ENCODE measurements at regions not wholly inside any gene's neighbourhood (a gene's known extent, or its start where the extent isn't known, plus 50 kb on each side); places are given as distances from the start of the nearest gene placed in this dataset.
"Not testable (repeated sequence)": the region's sequence is repeated elsewhere in the genome, so short reads cannot be mapped to it uniquely, and the experiment has no call there.

- no peak for DNase-seq
Observed at GRCh38 chr12:125841332-125841731, 776.1 kb downstream of the AACS start.

- no peak for DNase-seq
Observed at GRCh38 chr12:125852116-125852515, 786.9 kb downstream of the AACS start.

GRCh38 chr12:125852679-125853078 is 787.4 kb downstream of the AACS start:
- DNase-seq = no peak

GRCh38 chr12:125853670-125854069 is 788.4 kb downstream of the AACS start:
- DNase-seq = no peak

- no peak for DNase-seq
Observed at GRCh38 chr12:125856366-125856765, 791.1 kb downstream of the AACS start.

- no peak for DNase-seq
Observed at GRCh38 chr12:125856896-125857295, 791.7 kb downstream of the AACS start.

GRCh38 chr12:125860672-125861288 is 795.5 kb downstream of the AACS start:
- DNase-seq = no peak

GRCh38 chr12:125861299-125862281 is 796.4 kb downstream of the AACS start:
- DNase-seq = no peak

GRCh38 chr12:125865236-125865635 is 800.0 kb downstream of the AACS start:
- not testable (repeated sequence) for DNase-seq

GRCh38 chr12:125871811-125872594 is 806.8 kb downstream of the AACS start:
- DNase-seq = no peak

GRCh38 chr12:125873016-125873415 is 807.8 kb downstream of the AACS start:
- no peak for DNase-seq

- DNase-seq = no peak
Observed at GRCh38 chr12:125878483-125878882, 813.2 kb downstream of the AACS start.

- no peak for DNase-seq
Observed at GRCh38 chr12:125882141-125882540, 816.9 kb downstream of the AACS start.

- DNase-seq = no peak
Observed at GRCh38 chr12:125888921-125889320, 823.7 kb downstream of the AACS start.

- DNase-seq = no peak
Observed at GRCh38 chr12:125889742-125890141, 824.5 kb downstream of the AACS start.

- DNase-seq = no peak
Observed at GRCh38 chr12:125890366-125890905, 825.2 kb downstream of the AACS start.

- no peak for DNase-seq
Observed at GRCh38 chr12:125890971-125891370, 825.7 kb downstream of the AACS start.

- no peak for DNase-seq
Observed at GRCh38 chr12:125892276-125892675, 827.0 kb downstream of the AACS start.

GRCh38 chr12:125902991-125903390 is 837.8 kb downstream of the AACS start:
- no peak for DNase-seq

- DNase-seq = no peak
Observed at GRCh38 chr12:125907351-125907750, 842.1 kb downstream of the AACS start.

- no peak for DNase-seq
Observed at GRCh38 chr12:125919856-125920470, 854.7 kb downstream of the AACS start.

- no peak for DNase-seq
Observed at GRCh38 chr12:125922330-125922729, 857.1 kb downstream of the AACS start.

- DNase-seq = no peak
Observed at GRCh38 chr12:125936502-125936901, 871.3 kb downstream of the AACS start.

Data from CD4-positive, alpha-beta T cell treated with Interleukin-17A for 1 hour (primary cell).